Psoas muscle (tissue), 7 donors: ENCODE measurements at regions not wholly inside any gene's neighbourhood (a gene's known extent, or its start where the extent isn't known, plus 50 kb on each side); places are given as distances from the start of the nearest gene placed in this dataset.

Experiments used
- ATAC-seq, 4 donors: fragments of 200-7000 bp; cut with Tn5 transposase; one replicate each; pipeline ENCODE4 v1.9.1; 2020; ENCODE audit warnings: moderate library complexity in 3 of 4, mild to moderate bottlenecking in 2 of 4
- DNase-seq, 2 donors: peaks; one replicate each; pipeline ENCODE4 v3.0.0-alpha.2; 2020
- H3K27ac ChIP-seq: fragments of 200-600 bp; one replicate; pipeline ENCODE4 v1.8.0; 2022
- H3K27me3 ChIP-seq, 3 donors: fragments of 200-600 bp in 1 of 3; one replicate each; pipeline versions ENCODE4 v1.6.1 to v1.8.0; 2013 to 2022; ENCODE audit warnings: low read length in 2 of 3, mild to moderate bottlenecking in 2 of 3, moderate library complexity in 1 of 3; ENCODE audit not compliant: insufficient read depth in 3 of 3
- H3K36me3 ChIP-seq, 2 donors: fragments of 200-600 bp in 1 of 2; one replicate each; pipeline versions ENCODE4 v1.6.1 to v1.8.0; 2013 to 2022; ENCODE audit warnings: low read depth in 1 of 2, mild to moderate bottlenecking in 1 of 2, moderate library complexity in 1 of 2; ENCODE audit not compliant: insufficient read depth in 1 of 2
- H3K4me1 ChIP-seq: fragments of 200-600 bp; one replicate; pipeline ENCODE4 v1.8.0; 2022
- H3K4me3 ChIP-seq: fragments of 200-600 bp; one replicate; pipeline ENCODE4 v1.8.0; 2022; ENCODE audit warnings: mild to moderate bottlenecking
- H3K9me3 ChIP-seq: fragments of 200-600 bp; one replicate; pipeline ENCODE4 v1.8.0; 2022
- CTCF ChIP-seq: fragments of 200-600 bp; IDR thresholded peaks from one replicate; pipeline ENCODE4 v1.8.0; 2022; ENCODE audit warnings: antibody characterized with exemption
- WGBS, 3 donors: extraction: QIAGEN DNeasy Blood & Tissue Kit; methylation state at CpG; one replicate each; pipeline versions ENCODE4 v1.1.6 to v1.1.7; 2013; 5-methylcytosine and 5-hydroxymethylcytosine counted together
- intact Hi-C, 2 donors: fragments of 100-400 bp; cut with DNase I; formaldehyde crosslinking; loops; one replicate each; pipeline versions ENCODE4 v1.11.0 to v1.14.2; 2022
- donor health status: healthy with polysubstance abuse.
- donor health status: DM: no; HTN: no; CAD: no; lungs with moderate emphysema.
- donor health status: Bipolar disorder and iron deficiency.
- donor health status: healthy.
- donor health status: DM: yes; HTN: yes; CAD: no.
- donor health status: DM: no; HTN: no; CAD: no.
- donor health status: DM: yes; HTN: yes; CAD: no.

GRCh38 chr18:30280861-30281470, 761.6 kb downstream of the DSC3 start:
- no peak overlapping the region for H3K4me3 ChIP-seq
- no peak for DNase-seq
- H3K4me1 ChIP-seq = no peaks in the 10 kb centered on the region
- no peak overlapping the region for H3K27ac ChIP-seq
- no peaks in the 10 kb centered on the region for H3K36me3 ChIP-seq
- no peaks in the 10 kb centered on the region for H3K27me3 ChIP-seq
- 43 to 47% (median 44%) methylated on average over 5 of the region's 5 CpGs for WGBS, 3 donors
- no peaks in the 10 kb centered on the region for H3K9me3 ChIP-seq
- intact Hi-C loops = no loop called here
- peak; percentile 10 for TF ChIP-seq CTCF
- ATAC-seq = no peak

GRCh38 chr18:30280186-30280585, 762.4 kb downstream of the DSC3 start:
- TF ChIP-seq CTCF = no peak
- Histone ChIP-seq H3K27me3 (no peaks in the 10 kb centered on the region), H3K36me3 (no peaks in the 10 kb centered on the region), H3K4me3 (no peak overlapping the region), H3K27ac (no peak overlapping the region), H3K9me3 (no peaks in the 10 kb centered on the region), H3K4me1 (no peaks in the 10 kb centered on the region)
- ATAC-seq (no peak), DNase-seq (no peak)
- intact Hi-C loops = no loop called here

GRCh38 chr18:30277676-30278075, 764.9 kb downstream of the DSC3 start:
- ATAC-seq (no peak), DNase-seq (no peak)
- Histone ChIP-seq H3K27ac (no peak overlapping the region), H3K4me1 (no peaks in the 10 kb centered on the region), H3K27me3 (no peaks in the 10 kb centered on the region), H3K9me3 (no peaks in the 10 kb centered on the region), H3K4me3 (no peak overlapping the region), H3K36me3 (no peaks in the 10 kb centered on the region)
- no peak for TF ChIP-seq CTCF
- intact Hi-C loops = loop anchor here in 1 of 2 donors (5.0 kb wide), 1 partner anchor 400 kb away; no protein-coding TSS in a partner anchor
- WGBS, 3 donors = 79 to 90% (median 86%) methylated on average over 1 of the region's 1 CpG

GRCh38 chr18:30271716-30272115, 770.8 kb downstream of the DSC3 start:
- no peaks in the 10 kb centered on the region for H3K4me1 ChIP-seq
- no peak overlapping the region for H3K4me3 ChIP-seq
- intact Hi-C loops = no loop called here
- ATAC-seq (no peak), DNase-seq (no peak)
- H3K9me3 ChIP-seq = no peaks in the 10 kb centered on the region
- H3K27me3 ChIP-seq = no peaks in the 10 kb centered on the region
- no peak for TF ChIP-seq CTCF
- H3K36me3 ChIP-seq = no peaks in the 10 kb centered on the region
- 83 to 86% (median 84%) methylated on average over 3 of the region's 3 CpGs for WGBS, 3 donors
- H3K27ac ChIP-seq = no peak overlapping the region

GRCh38 chr18:30265190-30265589, 777.4 kb downstream of the DSC3 start:
- 66 to 70% (median 68%) methylated on average over 3 of the region's 3 CpGs for WGBS, 3 donors
- ATAC-seq = no peak
- intact Hi-C loops = no loop called here

More at GRCh38 chr18:30265190-30265589, 777.4 kb downstream of the DSC3 start:
- H3K4me1 ChIP-seq = no peaks in the 10 kb centered on the region
- H3K27ac ChIP-seq = no peak overlapping the region
- H3K4me3 ChIP-seq = no peak overlapping the region
- no peaks in the 10 kb centered on the region for H3K36me3 ChIP-seq
- TF ChIP-seq CTCF = no peak
- H3K9me3 ChIP-seq = no peaks in the 10 kb centered on the region
- DNase-seq = no peak
- no peaks in the 10 kb centered on the region for H3K27me3 ChIP-seq
